Keratinocyte (primary cell): ENCODE measurements at regions not wholly inside any gene's neighbourhood (a gene's known extent, or its start where the extent isn't known, plus 50 kb on each side); places are given as distances from the start of the nearest gene placed in this dataset.

Source experiments
- DNase-seq: peaks from one replicate; pipeline ENCODE4 v3.0.0-alpha.2; 2011; ENCODE audit warnings: low read depth, missing footprints, low spot score
- FAIRE-seq: peaks from 2 replicates; lab custom pipeline; 2011; peaks lifted over from hg19 to GRCh38; lab: Jason Lieb, UNC
- H2AFZ ChIP-seq: 2 replicates; pipeline ENCODE4 v1.6.0; 2012; ENCODE audit warnings: low read length, control low read depth, inconsistent platforms; ENCODE audit not compliant: control insufficient read depth
- H3K27ac ChIP-seq: 2 replicates; pipeline ENCODE4 v1.5.1; 2011; ENCODE audit warnings: low read length; ENCODE audit not compliant: control insufficient read depth, insufficient read depth
- H3K27me3 ChIP-seq: 3 replicates; pipeline ENCODE4 v1.6.0; 2011; ENCODE audit warnings: low read length; ENCODE audit not compliant: control insufficient read depth, insufficient read depth; ENCODE audit errors: extremely low read depth
- H3K36me3 ChIP-seq, 2 experiments: 2 replicates in 1 of 2; 3 replicates in 1 of 2; pipeline ENCODE4 v1.5.1; 2011; ENCODE audit warnings: low read length in 2 of 2, mild to moderate bottlenecking in 1 of 2; ENCODE audit not compliant: control insufficient read depth in 2 of 2, insufficient read depth in 2 of 2; ENCODE audit errors: extremely low read depth in 1 of 2
- H3K4me1 ChIP-seq: 3 replicates; pipeline ENCODE4 v1.5.1; 2011; ENCODE audit warnings: low read length; ENCODE audit not compliant: control insufficient read depth, insufficient read depth; ENCODE audit errors: extremely low read depth
- H3K4me2 ChIP-seq: 3 replicates; pipeline ENCODE4 v1.6.0; 2011; ENCODE audit warnings: low read depth, low read length; ENCODE audit not compliant: control insufficient read depth, insufficient read depth; ENCODE audit errors: extremely low read depth
- H3K4me3 ChIP-seq, 3 experiments: fragments of 200-600 bp in 1 of 3; sonication (generic) in 1 of 3; 2 replicates in 2 of 3; 3 replicates in 1 of 3; pipeline ENCODE4 v1.5.1; 2011 to 2016; ENCODE audit warnings: low read length in 3 of 3, mild to moderate bottlenecking in 3 of 3, control low read depth in 2 of 3, inconsistent platforms in 1 of 3, low read depth in 1 of 3, mixed read lengths in 1 of 3, mixed run types in 1 of 3, moderate library complexity in 1 of 3; ENCODE audit not compliant: control insufficient read depth in 2 of 3, insufficient read depth in 2 of 3; ENCODE audit errors: extremely low read depth in 1 of 3
- H3K79me2 ChIP-seq: 2 replicates; pipeline ENCODE4 v1.6.0; 2012; ENCODE audit warnings: low read length; ENCODE audit not compliant: control insufficient read depth, insufficient read depth
- H3K9ac ChIP-seq: 3 replicates; pipeline ENCODE4 v1.6.0; 2011; ENCODE audit warnings: low read length; ENCODE audit not compliant: control insufficient read depth, insufficient read depth; ENCODE audit errors: extremely low read depth
- H3K9me1 ChIP-seq: 3 replicates; pipeline ENCODE4 v1.6.0; 2011; ENCODE audit warnings: low read length; ENCODE audit not compliant: control insufficient read depth, insufficient read depth; ENCODE audit errors: extremely low read depth
- H3K9me3 ChIP-seq: 2 replicates; pipeline ENCODE4 v1.5.1; 2012; ENCODE audit warnings: low read depth, low read length; ENCODE audit not compliant: control insufficient read depth
- H4K20me1 ChIP-seq: 3 replicates; pipeline ENCODE4 v1.6.0; 2011; ENCODE audit warnings: low read length; ENCODE audit not compliant: control insufficient read depth, insufficient read depth; ENCODE audit errors: extremely low read depth
- EZH2 ChIP-seq: IDR thresholded peaks from one replicate; pipeline ENCODE4 v1.6.1; 2012; ENCODE audit warnings: inconsistent platforms, mild to moderate bottlenecking, low read length, moderate library complexity
- dilution Hi-C: fragments of 300-500 bp; cut with MboI; formaldehyde crosslinking; loops from one replicate; pipeline ENCODE4 v1.7.0; 2020; ENCODE audit warnings: low sequenced_read_pairs; ENCODE audit not compliant: extremely low pct_ligation_motif_present
- TF ChIP-seq, protein P1 (sequence below), 3 experiments: IDR thresholded peaks in 1 of 3; conservative IDR thresholded peaks in 1 of 3; optimal IDR thresholded peaks in 1 of 3; 2 replicates in 2 of 3; 3 replicates in 1 of 3; pipeline versions ENCODE3 to v1.5.1; 2011; ENCODE audit warnings: low read length in 3 of 3, mild to moderate bottlenecking in 3 of 3, moderate library complexity in 2 of 3, control low read depth in 1 of 3, inconsistent platforms in 1 of 3; ENCODE audit not compliant: insufficient read depth in 2 of 3; ENCODE audit errors: extremely low read depth in 1 of 3

DNA sequence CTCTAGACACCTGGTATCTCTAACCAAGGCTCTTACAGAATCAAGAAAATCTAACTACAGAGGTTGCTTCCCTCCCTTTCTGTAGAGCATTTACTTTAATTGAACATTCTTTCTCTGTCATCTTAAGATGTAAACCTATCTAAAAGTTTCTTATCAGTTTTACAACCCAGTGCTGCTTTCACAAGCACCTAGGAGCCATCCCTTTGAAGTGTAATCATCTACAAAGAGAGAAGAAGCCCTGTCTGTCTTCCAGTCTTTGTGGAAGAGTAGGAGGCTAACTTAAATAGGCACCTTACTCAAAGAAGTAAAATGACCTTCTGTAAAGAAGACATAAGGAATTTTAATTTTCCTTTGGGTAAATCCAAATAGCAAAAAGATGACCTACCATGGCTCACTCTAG lies 763.9 kb upstream of the LRFN5 start:
- Histone ChIP-seq H3K4me3 (no peak overlapping the region), H3K9me3 (no peaks in the 10 kb centered on the region), H3K79me2 (no peaks in the 10 kb centered on the region), H3K36me3 (no peaks in the 10 kb centered on the region), H4K20me1 (no peaks in the 10 kb centered on the region), H3K9me1 (no peaks in the 10 kb centered on the region), H3K9ac (no peak overlapping the region), H2AFZ (no peak overlapping the region), H3K27ac (no peak overlapping the region), H3K4me1 (no peaks in the 10 kb centered on the region), H3K27me3 (no peaks in the 10 kb centered on the region), H3K4me2 (no peak overlapping the region)
- FAIRE-seq (no peak), DNase-seq (no peak)
- TF ChIP-seq, protein P1, sequence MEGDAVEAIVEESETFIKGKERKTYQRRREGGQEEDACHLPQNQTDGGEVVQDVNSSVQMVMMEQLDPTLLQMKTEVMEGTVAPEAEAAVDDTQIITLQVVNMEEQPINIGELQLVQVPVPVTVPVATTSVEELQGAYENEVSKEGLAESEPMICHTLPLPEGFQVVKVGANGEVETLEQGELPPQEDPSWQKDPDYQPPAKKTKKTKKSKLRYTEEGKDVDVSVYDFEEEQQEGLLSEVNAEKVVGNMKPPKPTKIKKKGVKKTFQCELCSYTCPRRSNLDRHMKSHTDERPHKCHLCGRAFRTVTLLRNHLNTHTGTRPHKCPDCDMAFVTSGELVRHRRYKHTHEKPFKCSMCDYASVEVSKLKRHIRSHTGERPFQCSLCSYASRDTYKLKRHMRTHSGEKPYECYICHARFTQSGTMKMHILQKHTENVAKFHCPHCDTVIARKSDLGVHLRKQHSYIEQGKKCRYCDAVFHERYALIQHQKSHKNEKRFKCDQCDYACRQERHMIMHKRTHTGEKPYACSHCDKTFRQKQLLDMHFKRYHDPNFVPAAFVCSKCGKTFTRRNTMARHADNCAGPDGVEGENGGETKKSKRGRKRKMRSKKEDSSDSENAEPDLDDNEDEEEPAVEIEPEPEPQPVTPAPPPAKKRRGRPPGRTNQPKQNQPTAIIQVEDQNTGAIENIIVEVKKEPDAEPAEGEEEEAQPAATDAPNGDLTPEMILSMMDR (optimal IDR thresholded peaks at IDR 0.05 in 1 of 3, IDR thresholded peaks at IDR 0.05 in 1 of 3, conservative IDR thresholded peaks at IDR 0.05 in 1 of 3; ENCODE audit: extremely low read depth in 1 of 3, insufficient read depth in 2 of 3, low read length in 3 of 3), result no peak
- no peak for TF ChIP-seq EZH2
- dilution Hi-C loops, result no loop called here

DNA sequence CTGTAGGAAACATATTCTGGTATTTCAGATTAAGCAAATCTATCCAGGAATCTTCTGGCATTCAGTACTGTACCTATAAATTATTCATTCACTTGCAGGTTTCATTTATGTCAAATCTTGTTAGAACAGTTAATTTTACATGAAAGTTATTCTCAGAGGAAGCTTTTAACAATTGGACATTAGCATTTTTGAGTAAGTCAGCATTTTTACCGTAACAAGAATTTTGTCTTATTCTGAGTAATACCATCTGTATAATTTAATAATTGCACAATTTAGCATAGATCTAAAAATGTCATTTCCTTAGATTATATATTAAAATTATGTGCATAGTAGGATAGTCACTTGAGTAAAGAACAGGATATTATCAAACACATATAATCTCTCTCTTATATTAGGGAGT lies 764.8 kb upstream of the LRFN5 start:
- Histone ChIP-seq H3K27ac (no peak overlapping the region), H3K4me1 (no peaks in the 10 kb centered on the region), H3K36me3 (no peaks in the 10 kb centered on the region), H4K20me1 (no peaks in the 10 kb centered on the region), H2AFZ (no peak overlapping the region), H3K27me3 (no peaks in the 10 kb centered on the region), H3K79me2 (no peaks in the 10 kb centered on the region), H3K9ac (no peak overlapping the region), H3K4me3 (no peak overlapping the region), H3K9me1 (no peaks in the 10 kb centered on the region), H3K9me3 (no peaks in the 10 kb centered on the region), H3K4me2 (no peak overlapping the region)
- no peak for TF ChIP-seq EZH2
- TF ChIP-seq, protein P1 (optimal IDR thresholded peaks at IDR 0.05 in 1 of 3, IDR thresholded peaks at IDR 0.05 in 1 of 3, conservative IDR thresholded peaks at IDR 0.05 in 1 of 3; ENCODE audit: extremely low read depth in 1 of 3, insufficient read depth in 2 of 3, low read length in 3 of 3), result no peak
- FAIRE-seq (no peak), DNase-seq (no peak)
- dilution Hi-C loops, result no loop called here
